Cardiac muscle cell (in vitro differentiated cells and primary cell): ENCODE measurements at regions not wholly inside any gene's neighbourhood (a gene's known extent, or its start where the extent isn't known, plus 50 kb on each side); places are given as distances from the start of the nearest gene placed in this dataset.

Experiments
- DNase-seq, 2 donors: peaks; one replicate each; pipeline versions ENCODE4 v3.0.0 to v3.0.0-alpha.2; 2010 to 2017; ENCODE audit warnings: low read depth in 1 of 2, low spot score in 1 of 2
- H3K27ac ChIP-seq: fragments of 200-600 bp; sonication (generic); 2 replicates; pipeline ENCODE4 v1.5.1; 2016
- H3K27me3 ChIP-seq: fragments of 200-600 bp; sonication (generic); 2 replicates; pipeline ENCODE4 v1.6.0; 2016; ENCODE audit warnings: control low read depth
- H3K36me3 ChIP-seq: fragments of 200-600 bp; sonication (generic); 2 replicates; pipeline ENCODE4 v1.5.1; 2016; ENCODE audit warnings: control low read depth
- H3K4me1 ChIP-seq: fragments of 200-600 bp; sonication (generic); 2 replicates; pipeline ENCODE4 v1.8.1; 2017; ENCODE audit warnings: low read depth, mild to moderate bottlenecking, mixed run types
- H3K4me3 ChIP-seq: fragments of 200-600 bp; sonication (generic); 2 replicates; pipeline ENCODE4 v1.5.1; 2016; ENCODE audit warnings: mild to moderate bottlenecking
- H3K9me3 ChIP-seq: fragments of 200-600 bp; sonication (generic); 2 replicates; pipeline ENCODE4 v1.5.1; 2017; ENCODE audit warnings: low read depth, mild to moderate bottlenecking, control low read depth
- TF ChIP-seq, protein P1 (sequence below): IDR thresholded peaks from 2 replicates; pipeline ENCODE4 v1.5.1; 2012; ENCODE audit warnings: low read depth, mild to moderate bottlenecking, low read length

DNA sequence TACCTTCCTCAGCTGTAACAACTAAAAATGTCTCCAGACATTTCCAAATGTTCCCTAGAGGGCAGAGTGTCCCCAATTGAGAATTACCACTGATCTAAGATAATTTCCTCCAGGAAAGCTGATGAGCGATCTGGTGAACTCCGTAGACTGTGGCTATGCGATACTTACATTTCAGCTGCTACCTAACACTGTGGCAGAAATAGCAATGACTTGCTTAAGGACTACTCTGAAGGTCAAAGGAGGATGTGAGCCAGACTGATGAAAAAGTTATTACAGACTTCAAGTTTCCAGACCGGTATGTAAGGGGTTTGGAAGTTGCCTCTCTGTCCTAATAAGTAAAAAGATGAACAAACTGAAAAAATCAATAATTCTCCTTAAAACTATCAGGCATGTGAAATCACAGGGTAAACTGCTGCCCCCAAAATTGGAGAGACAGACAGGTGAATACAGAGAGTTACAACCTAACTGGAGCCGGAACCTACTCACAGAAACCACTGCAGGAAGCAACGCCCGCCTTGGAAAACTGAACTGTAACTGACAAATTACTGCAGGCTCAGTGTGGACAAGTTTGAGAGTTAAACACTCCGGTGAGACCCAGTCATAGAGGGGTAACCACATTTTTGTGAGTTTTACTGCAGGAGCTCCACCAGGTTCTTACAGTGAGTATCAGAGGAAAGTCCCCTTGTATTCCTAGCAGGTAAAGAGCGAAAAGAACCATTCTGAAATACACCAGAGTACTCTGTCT lies 60.0 kb upstream of the PARP11 start:
- Histone ChIP-seq H3K27me3 (no peaks in the 10 kb centered on the region), H3K27ac (no peak overlapping the region), H3K36me3 (no peaks in the 10 kb centered on the region), H3K4me3 (no peak overlapping the region), H3K4me1 (peaks cover 8% of the 10 kb centered on the region), H3K9me3 (no peaks in the 10 kb centered on the region)
- TF ChIP-seq, protein P1, sequence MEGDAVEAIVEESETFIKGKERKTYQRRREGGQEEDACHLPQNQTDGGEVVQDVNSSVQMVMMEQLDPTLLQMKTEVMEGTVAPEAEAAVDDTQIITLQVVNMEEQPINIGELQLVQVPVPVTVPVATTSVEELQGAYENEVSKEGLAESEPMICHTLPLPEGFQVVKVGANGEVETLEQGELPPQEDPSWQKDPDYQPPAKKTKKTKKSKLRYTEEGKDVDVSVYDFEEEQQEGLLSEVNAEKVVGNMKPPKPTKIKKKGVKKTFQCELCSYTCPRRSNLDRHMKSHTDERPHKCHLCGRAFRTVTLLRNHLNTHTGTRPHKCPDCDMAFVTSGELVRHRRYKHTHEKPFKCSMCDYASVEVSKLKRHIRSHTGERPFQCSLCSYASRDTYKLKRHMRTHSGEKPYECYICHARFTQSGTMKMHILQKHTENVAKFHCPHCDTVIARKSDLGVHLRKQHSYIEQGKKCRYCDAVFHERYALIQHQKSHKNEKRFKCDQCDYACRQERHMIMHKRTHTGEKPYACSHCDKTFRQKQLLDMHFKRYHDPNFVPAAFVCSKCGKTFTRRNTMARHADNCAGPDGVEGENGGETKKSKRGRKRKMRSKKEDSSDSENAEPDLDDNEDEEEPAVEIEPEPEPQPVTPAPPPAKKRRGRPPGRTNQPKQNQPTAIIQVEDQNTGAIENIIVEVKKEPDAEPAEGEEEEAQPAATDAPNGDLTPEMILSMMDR = no peak
- no peak for DNase-seq

DNA sequence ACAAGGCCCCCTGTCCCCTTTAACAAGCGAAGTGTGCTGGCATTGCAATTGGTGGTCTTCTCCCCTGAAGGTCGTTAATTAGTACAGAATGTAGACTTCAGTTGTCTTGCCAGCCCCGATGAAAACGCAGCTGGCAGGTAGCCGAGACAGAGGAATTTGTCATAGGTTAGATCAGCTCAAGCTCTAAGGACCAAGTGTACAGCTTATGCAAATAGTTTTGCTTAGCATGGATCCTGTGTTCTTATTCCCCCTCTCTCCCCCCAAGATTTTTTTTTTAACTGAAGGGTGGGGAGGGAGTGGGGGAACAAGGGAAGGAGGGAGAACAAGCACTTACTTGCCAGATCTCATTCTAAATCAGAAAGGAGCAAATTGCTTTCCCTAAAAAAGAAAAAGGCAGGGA lies 58.6 kb upstream of the PARP11 start:
- Histone ChIP-seq H3K4me3 (no peak overlapping the region), H3K27ac (no peak overlapping the region), H3K9me3 (no peaks in the 10 kb centered on the region), H3K4me1 (peaks cover 8% of the 10 kb centered on the region), H3K27me3 (no peaks in the 10 kb centered on the region), H3K36me3 (no peaks in the 10 kb centered on the region)
- no peak for DNase-seq
- TF ChIP-seq, protein P1 = no peak

DNA sequence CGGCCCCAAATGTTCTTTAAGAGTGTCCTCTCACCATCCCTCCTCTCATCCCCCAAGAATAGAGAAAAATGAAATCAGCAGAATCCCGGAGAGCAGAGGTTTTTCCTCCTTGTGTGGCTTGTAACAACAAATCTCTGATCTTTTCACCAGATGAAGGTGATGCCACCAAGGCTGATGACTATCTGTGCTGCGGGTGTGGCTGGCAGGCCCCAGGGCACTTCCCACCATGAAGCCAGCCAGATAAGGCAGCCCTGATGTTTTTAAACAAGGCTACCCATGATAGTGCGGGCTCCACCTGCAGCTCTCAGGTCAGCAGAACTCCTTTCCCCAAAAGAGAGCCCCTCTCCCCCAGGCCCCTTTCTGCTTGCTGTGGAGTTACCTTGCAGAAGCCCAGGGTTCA lies 58.0 kb upstream of the PARP11 start:
- no peak for DNase-seq
- Histone ChIP-seq H3K27me3 (no peaks in the 10 kb centered on the region), H3K36me3 (no peaks in the 10 kb centered on the region), H3K27ac (no peak overlapping the region), H3K9me3 (no peaks in the 10 kb centered on the region), H3K4me3 (no peak overlapping the region), H3K4me1 (peaks cover 8% of the 10 kb centered on the region)
- TF ChIP-seq, protein P1 = no peak

DNA sequence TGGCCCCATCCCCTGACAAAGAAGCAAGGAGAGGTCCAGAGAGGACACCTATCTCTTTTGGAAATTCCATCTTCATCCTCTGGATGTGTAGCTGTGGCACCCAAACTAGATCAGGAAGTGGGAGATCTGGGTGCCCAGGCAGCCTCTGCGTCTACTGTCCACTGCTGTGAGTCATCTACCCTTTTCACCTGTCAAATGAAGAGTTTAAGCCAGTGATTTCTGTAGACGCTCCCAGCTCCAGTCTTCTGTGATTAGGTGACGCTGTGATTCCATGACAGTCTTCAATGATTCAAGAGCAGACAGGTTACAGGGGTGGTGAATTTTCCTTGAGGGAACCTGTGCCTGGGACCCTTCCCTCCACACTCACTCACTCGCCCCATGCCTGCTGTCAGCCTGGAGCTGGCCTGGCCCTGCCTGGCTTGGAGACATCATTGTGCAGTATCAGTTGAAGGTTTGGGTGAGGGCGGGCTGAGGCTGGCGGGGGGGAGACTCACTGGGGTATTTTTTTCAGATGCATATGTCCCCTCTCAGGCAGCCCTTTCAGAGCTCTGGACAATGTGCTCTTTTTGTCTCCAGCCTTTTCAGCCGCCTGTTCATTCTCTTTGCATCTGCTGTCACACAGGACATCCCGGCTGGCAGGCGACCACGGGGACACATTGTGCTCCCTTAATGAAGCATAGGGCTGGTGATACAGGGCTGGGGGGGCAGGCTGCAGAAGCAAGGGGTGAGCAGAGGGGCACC lies 56.8 kb upstream of the PARP11 start:
- TF ChIP-seq, protein P1 = no peak
- DNase-seq = no peak
- Histone ChIP-seq H3K27me3 (no peaks in the 10 kb centered on the region), H3K36me3 (no peaks in the 10 kb centered on the region), H3K4me1 (peaks cover 8% of the 10 kb centered on the region), H3K27ac (no peak overlapping the region), H3K4me3 (no peak overlapping the region), H3K9me3 (no peaks in the 10 kb centered on the region)

DNA sequence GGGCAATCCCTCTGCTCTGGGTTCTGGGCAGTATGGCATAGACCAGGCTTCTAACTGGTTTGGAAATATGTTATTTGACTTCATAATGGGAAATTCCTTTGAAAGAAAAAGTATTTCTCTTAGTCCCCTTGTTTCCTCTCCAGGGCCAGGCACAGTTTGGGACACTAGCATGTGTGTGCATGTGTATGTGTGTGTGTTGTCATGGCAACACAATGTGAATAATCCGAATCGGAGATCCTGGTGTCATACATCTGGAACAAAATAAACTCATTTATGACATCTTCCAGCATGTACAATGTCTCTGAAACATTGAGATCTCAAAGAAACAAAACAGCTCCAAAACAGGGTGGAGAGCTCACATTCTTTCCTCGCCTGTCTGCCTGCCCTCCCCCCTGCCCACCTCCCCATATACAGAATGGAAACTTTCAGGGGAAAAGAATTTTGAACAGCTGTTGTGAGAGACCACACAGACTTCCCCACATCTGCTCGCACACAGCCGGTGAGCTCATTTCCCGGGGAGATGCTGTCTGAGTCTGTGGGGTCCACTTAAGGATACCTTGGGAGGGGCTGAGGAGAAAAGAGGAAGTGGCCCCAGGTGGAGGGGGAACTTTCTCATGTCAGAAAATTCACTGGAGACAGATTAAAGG lies 55.5 kb upstream of the PARP11 start:
- Histone ChIP-seq H3K4me3 (no peak overlapping the region), H3K36me3 (no peaks in the 10 kb centered on the region), H3K27ac (no peak overlapping the region), H3K27me3 (no peaks in the 10 kb centered on the region), H3K4me1 (peaks cover 7% of the 10 kb centered on the region), H3K9me3 (no peaks in the 10 kb centered on the region)
- no peak for DNase-seq
- TF ChIP-seq, protein P1 = no peak
